ENCODE measurements at regions not wholly inside any gene's neighbourhood (a gene's known extent, or its start where the extent isn't known, plus 50 kb on each side); places are given as distances from the start of the nearest gene placed in this dataset.

- TF ChIP-seq POLR2A (IDR thresholded peaks at IDR 0.05; ENCODE audit: low read depth, low read length) (no peak), POLR2AphosphoS5 (IDR thresholded peaks at IDR 0.05; ENCODE audit: low read depth, low read length) (no peak), TAF1 (IDR thresholded peaks at IDR 0.05; ENCODE audit: borderline replicate concordance, low read depth, low read length) (no peak)
Observed at GRCh38 chr4:62495032-62495431, 1294.9 kb downstream of the ADGRL3 start.
